Activated CD4-positive, alpha-beta T cell treated with anti-CD3 and anti-CD28 coated beads, Interleukin-2, amount 10 ng/mL, durations not matched to agents 24 days and 14 days (primary cell): ENCODE measurements at regions not wholly inside any gene's neighbourhood (a gene's known extent, or its start where the extent isn't known, plus 50 kb on each side); places are given as distances from the start of the nearest gene placed in this dataset.

Source experiments
- DNase-seq: peaks from one replicate; pipeline ENCODE4 v3.0.0; 2022
- H3K27ac Mint-ChIP-seq: one replicate; pipeline ENCODE4 v1.8.0; 2022; ENCODE audit warnings: mild to moderate bottlenecking, mixed read lengths
- H3K27me3 Mint-ChIP-seq: one replicate; pipeline ENCODE4 v1.8.0; 2022; ENCODE audit warnings: mixed read lengths
- H3K36me3 Mint-ChIP-seq: one replicate; pipeline ENCODE4 v1.8.0; 2022; ENCODE audit warnings: low read depth, mild to moderate bottlenecking, mixed read lengths
- H3K4me1 Mint-ChIP-seq: one replicate; pipeline ENCODE4 v1.8.0; 2021; ENCODE audit warnings: mixed read lengths
- H3K4me3 Mint-ChIP-seq: one replicate; pipeline ENCODE4 v1.8.0; 2022; ENCODE audit warnings: mild to moderate bottlenecking, moderate library complexity, mixed read lengths
- H3K9me3 Mint-ChIP-seq: one replicate; pipeline ENCODE4 v1.8.0; 2021; ENCODE audit warnings: mixed read lengths
- intact Hi-C: fragments of 100-400 bp; cut with micrococcal nuclease; formaldehyde crosslinking; loops from one replicate; pipeline ENCODE4 v1.15.1; 2023

DNA sequence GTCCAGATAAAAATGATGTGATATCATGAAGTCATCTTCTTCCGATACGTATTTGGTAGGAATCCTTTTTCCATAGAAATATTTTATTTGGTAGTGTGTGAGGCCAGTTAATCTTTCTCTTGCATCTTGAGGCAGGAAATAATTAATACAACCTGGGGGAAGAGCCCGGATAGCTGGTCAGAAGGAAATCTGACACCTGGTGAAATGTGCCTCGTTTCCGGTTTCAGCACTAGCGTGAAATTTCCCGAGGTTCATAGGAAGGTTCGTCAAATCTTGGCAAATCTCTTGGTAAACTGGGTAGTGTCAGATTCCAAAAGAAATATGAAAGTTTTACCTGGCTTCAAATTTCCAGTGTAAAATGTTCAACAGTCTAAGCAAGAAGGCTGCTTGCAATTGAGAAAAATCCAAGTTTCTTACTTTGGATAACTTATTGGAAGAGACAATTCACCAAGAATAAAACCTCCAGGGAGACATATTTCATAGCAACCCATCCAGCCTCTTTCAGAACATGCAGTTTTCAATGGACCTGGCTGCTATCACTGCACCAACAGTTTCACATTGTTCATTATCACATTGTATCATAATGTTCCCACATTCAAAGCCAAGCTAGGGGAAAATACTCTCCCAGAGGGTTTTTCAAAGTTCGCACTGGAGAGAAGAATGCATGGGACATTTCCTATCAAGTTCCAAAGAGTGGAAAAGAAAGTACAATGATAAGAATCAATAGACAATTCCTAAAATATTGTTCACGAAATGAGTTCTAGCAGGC is 454.5 kb upstream of the CITED2 start:
- H3K9me3 Mint-ChIP-seq: no peaks in the 10 kb centered on the region
- no peak for DNase-seq
- no peaks in the 10 kb centered on the region for H3K36me3 Mint-ChIP-seq
- intact Hi-C loops: no loop called here
- peaks cover 4% of the 10 kb centered on the region for H3K27me3 Mint-ChIP-seq
- no peaks in the 10 kb centered on the region for H3K4me1 Mint-ChIP-seq
- no peak overlapping the region for H3K4me3 Mint-ChIP-seq
- no peak overlapping the region for H3K27ac Mint-ChIP-seq

DNA sequence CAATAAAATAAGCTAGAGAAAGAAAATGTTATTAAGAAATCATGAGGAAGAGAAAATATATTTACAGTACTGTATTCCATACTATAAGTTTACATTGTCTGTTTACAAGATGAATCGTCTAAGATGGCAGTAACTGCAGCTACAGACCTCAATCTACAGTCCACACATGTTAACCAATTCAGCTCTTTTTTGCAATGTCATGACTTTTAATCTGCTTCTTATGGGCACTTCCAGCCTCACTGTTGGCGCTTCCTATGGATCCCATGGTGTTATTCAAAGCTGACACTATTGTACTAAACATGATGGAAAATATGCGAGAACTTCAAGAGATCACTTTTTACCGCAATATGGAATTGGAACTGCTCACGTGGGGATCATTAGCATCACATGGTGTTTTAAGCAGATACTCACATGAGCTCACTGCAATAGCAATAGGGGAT is 451.5 kb upstream of the CITED2 start:
- Mint-ChIP-seq H3K4me1 (no peaks in the 10 kb centered on the region), H3K36me3 (no peaks in the 10 kb centered on the region), H3K4me3 (no peak overlapping the region), H3K27me3 (peaks cover 2% of the 10 kb centered on the region), H3K27ac (no peak overlapping the region), H3K9me3 (no peaks in the 10 kb centered on the region)
- DNase-seq: no peak
- intact Hi-C loops: no loop called here

DNA sequence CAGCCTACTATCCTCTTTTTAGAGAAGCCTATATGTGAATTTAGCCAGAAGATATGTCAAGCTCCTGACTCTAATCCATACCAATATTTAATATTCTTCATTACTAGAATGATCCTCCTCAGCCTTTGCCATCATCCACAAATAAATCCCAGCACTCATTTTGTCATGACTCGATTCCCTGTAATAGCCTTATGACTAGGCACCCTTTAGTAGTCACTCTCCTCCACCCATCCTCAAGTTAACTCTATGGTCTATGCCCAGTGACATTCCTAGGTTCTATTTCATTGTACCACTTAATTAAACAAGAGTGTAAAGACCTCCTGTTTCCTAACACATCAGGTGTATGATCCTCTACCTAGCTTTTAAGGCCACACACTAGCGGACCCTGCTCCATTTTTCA is 450.4 kb upstream of the CITED2 start:
- Mint-ChIP-seq H3K4me3 (no peak overlapping the region), H3K27ac (no peak overlapping the region), H3K4me1 (no peaks in the 10 kb centered on the region), H3K27me3 (peaks cover 2% of the 10 kb centered on the region), H3K36me3 (no peaks in the 10 kb centered on the region), H3K9me3 (no peaks in the 10 kb centered on the region)
- intact Hi-C loops: no loop called here
- DNase-seq: no peak

DNA sequence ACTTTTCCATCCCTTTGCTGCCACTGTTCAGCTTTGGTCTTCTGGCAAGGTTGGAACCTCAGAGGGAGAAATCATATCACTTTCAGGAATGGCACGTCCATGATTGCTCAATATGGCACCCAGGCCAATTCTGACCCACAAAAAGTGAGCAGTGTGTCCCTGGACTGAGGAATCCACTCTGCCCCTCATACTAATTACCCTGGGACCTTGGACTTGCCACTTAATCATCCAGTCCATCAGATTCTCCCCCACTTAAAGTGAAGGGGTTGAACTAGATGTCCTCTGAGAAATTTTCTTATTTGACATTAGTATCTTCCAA is 449.3 kb upstream of the CITED2 start:
- Mint-ChIP-seq H3K4me1 (no peaks in the 10 kb centered on the region), H3K4me3 (no peak overlapping the region), H3K27ac (no peak overlapping the region), H3K9me3 (no peaks in the 10 kb centered on the region), H3K36me3 (no peaks in the 10 kb centered on the region), H3K27me3 (peaks cover 2% of the 10 kb centered on the region)
- intact Hi-C loops: no loop called here
- DNase-seq: no peak

DNA sequence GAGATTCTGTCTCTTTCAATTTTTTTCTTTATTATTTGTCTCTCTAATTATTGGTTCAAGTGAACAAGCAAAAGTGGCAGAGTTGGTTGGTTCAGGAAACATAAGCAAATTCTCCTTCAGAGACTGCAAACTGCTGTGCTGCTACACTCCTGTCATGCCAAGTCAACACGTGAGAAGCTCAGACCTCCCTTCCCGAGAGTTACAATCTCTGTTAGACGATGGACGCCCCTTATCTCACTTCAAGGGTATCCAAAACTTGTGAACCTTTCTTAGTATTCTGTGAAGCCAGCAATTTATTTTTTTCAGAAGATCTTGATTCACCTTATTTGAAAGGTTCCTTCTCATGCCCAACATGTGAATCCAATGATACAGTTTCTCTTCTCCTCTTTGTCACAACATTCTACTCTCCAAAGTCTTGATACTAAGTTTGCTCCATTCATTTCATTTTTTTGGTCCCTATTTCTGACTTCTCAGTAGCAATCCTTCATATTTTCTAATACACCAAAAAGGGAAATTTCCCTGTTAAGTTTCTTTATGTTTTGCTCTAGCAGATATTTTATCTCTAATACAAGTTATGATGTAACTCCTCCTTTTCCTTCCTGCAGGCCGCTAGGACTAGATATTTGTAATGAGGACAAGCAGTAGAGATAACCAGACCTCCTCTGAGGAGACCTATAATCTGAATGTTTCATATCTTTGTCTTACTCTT is 448.8 kb upstream of the CITED2 start:
- intact Hi-C loops: no loop called here
- Mint-ChIP-seq H3K4me3 (no peak overlapping the region), H3K27me3 (peaks cover 2% of the 10 kb centered on the region), H3K36me3 (no peaks in the 10 kb centered on the region), H3K9me3 (no peaks in the 10 kb centered on the region), H3K27ac (no peak overlapping the region), H3K4me1 (no peaks in the 10 kb centered on the region)
- DNase-seq: no peak

DNA sequence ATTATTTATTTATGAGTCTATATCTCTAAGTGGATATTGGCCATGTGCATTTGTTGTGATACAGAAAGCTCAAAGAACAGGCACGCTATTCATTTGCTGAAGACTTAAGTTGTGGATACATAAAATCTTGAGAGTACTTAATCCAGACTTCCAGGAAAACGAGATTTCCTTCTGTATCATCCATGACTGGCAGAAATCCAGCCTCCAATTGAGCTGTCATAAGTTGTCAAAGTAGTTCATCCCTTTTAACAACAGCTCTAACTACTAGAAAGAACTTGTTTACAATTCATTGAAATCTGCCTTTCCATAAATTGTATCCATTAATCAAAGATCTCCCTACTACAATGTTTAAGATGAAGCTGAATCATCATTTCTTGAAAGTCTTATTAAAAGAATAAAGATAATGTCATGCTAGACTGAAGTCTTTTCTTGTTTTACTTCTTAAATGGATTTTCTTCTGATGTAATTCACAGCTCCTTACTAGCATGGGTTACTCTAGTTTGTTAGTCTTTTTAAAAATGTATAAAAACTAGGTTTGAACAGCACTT is 447.3 kb upstream of the CITED2 start:
- intact Hi-C loops: no loop called here
- H3K9me3 Mint-ChIP-seq: no peaks in the 10 kb centered on the region
- no peaks in the 10 kb centered on the region for H3K36me3 Mint-ChIP-seq
- H3K27me3 Mint-ChIP-seq: peaks cover 1% of the 10 kb centered on the region
- DNase-seq: no peak
- no peak overlapping the region for H3K4me3 Mint-ChIP-seq
- no peak overlapping the region for H3K27ac Mint-ChIP-seq
- no peaks in the 10 kb centered on the region for H3K4me1 Mint-ChIP-seq

DNA sequence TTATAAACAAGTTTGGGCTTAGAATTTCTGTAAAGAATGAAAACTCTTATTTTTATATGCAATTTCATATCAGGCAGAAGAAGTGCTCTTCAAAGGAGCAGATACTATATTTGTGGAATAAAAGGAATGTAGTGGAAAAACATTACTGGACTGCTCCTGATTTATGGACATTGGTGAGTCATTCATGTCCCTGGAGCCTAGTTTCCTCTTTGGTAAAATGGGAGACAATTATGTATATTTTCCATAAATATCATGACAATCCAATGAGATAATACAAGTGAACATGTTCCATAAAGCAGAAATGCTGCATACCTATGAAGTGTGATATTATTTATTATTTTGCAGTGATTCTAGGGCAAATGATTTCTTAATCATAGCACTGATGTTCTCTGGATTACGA is 445.8 kb upstream of the CITED2 start:
- H3K36me3 Mint-ChIP-seq: no peaks in the 10 kb centered on the region
- H3K4me3 Mint-ChIP-seq: no peak overlapping the region
- H3K4me1 Mint-ChIP-seq: no peaks in the 10 kb centered on the region
- DNase-seq: no peak
- intact Hi-C loops: no loop called here
- peaks cover 2% of the 10 kb centered on the region for H3K27me3 Mint-ChIP-seq
- H3K9me3 Mint-ChIP-seq: no peaks in the 10 kb centered on the region
- no peak overlapping the region for H3K27ac Mint-ChIP-seq

DNA sequence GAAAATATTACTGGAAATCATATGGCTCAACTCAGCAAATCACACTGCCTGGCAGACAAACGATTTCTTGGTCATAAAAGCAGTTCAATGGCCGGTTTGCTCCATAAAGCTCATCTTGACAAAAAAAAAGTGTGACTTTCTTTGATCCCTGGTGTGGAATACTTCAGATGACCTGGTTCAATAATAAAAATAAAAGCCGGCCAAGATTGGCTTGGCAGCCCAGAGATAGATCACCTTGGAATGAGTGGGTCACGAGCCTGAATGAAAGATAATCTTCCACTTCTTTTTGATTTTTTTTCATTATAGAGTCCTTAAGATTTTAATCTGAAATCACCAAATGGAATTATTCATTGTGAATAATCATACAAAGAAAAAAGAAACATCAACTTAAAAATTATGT is 445.3 kb upstream of the CITED2 start:
- Mint-ChIP-seq H3K27me3 (peaks cover 4% of the 10 kb centered on the region), H3K4me3 (no peak overlapping the region), H3K36me3 (no peaks in the 10 kb centered on the region), H3K27ac (no peak overlapping the region), H3K4me1 (no peaks in the 10 kb centered on the region), H3K9me3 (no peaks in the 10 kb centered on the region)
- intact Hi-C loops: no loop called here
- DNase-seq: no peak

DNA sequence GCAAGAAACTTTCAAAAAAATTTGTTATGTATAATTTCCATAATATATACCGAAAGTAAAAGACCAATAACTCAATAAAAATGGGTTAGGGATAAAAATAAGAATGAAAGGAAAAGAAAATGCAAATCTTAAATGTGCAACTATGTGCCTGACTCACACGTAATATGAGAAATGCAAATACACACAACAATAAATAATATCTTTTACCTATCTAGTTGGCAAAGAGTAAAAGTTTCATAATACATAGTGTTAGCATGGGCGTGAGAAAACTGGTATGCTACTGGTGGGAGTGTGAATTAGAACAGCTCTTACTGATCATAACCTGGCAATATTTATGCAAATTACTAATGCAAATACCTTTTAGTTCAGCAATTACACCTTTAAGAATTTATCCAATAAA is 438.5 kb upstream of the CITED2 start:
- Mint-ChIP-seq H3K4me1 (no peaks in the 10 kb centered on the region), H3K27me3 (peaks cover 4% of the 10 kb centered on the region), H3K27ac (no peak overlapping the region), H3K4me3 (no peak overlapping the region), H3K9me3 (no peaks in the 10 kb centered on the region), H3K36me3 (no peaks in the 10 kb centered on the region)
- intact Hi-C loops: no loop called here
- DNase-seq: no peak

DNA sequence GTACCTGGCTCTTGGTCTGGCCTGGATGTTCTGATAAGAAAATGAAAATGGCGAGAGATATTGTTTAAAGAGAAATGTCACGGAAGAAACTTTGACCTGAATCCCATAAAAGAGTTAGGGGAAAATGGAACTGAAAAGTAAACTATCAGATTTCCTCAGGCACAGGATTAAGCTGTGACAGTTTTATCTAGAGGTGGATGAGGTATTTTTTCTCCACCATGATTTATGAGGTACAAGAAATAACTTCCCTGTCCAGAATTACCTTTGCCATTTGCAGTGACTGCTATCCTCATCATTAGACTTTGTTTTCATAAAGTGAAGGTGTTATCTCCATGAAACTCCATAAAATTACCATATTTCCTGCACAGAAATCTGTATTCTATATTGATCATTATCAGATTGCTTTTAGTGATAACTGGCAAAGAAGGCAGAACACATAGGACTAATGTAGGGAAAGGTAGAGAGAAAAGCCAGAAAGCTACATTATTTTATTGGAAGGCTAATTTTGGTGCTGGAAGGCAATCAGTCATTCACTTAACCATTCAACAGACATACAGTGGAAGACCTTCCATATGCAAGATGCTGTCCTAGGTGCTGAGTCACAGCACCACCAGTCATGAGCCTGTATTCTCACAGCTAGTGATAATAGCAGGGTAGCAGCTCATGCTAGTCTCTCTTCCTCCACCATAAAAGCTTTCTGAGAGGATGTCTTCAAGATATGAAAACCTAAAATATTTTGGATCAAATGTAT is 427.3 kb upstream of the CITED2 start:
- intact Hi-C loops: no loop called here
- no peak overlapping the region for H3K27ac Mint-ChIP-seq
- H3K4me3 Mint-ChIP-seq: no peak overlapping the region
- no peaks in the 10 kb centered on the region for H3K36me3 Mint-ChIP-seq
- no peak for DNase-seq
- H3K4me1 Mint-ChIP-seq: no peaks in the 10 kb centered on the region
- H3K27me3 Mint-ChIP-seq: peaks cover 2% of the 10 kb centered on the region
- H3K9me3 Mint-ChIP-seq: peaks cover 3% of the 10 kb centered on the region

DNA sequence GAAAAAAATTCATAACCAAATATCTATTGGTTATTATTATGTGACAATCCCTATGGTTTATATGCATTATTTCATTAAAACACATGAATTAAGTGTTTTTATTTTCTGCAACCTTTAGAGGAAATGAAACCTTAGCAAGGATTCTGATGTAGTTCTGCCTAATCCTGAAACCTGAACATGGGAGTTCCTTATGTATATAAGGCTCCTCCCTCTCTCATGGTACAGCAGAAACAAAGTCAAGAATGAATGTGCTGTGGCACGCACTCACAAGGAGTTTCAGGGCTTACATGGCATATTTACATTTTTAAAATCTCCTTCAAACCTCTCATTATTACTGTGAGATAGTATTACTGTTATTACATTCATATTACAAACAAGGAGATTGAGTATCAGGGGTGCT is 426.4 kb upstream of the CITED2 start:
- Mint-ChIP-seq H3K27me3 (peaks cover 2% of the 10 kb centered on the region), H3K4me3 (no peak overlapping the region), H3K4me1 (no peaks in the 10 kb centered on the region), H3K36me3 (no peaks in the 10 kb centered on the region), H3K9me3 (peaks cover 3% of the 10 kb centered on the region), H3K27ac (no peak overlapping the region)
- no peak for DNase-seq
- intact Hi-C loops: no loop called here

DNA sequence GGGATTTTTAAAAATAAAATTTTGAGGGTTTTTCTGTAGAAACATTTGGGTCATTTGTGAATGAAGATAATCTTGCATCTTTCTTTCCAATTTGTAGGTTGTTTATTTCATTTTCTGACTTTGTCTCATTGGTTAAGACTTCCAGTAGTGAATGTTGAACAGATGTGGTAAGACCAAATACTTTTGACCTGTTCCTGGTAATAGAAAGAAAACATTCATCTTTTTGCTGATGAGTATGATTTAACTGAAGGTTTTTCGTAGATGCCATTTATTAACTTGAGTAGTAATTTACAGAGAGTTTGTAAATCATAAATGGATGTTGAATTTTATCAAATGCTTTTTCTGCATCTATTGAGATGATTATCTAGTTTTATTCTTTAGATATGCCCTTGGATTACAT is 416.1 kb upstream of the CITED2 start:
- no peak for DNase-seq
- Mint-ChIP-seq H3K27me3 (peaks cover 2% of the 10 kb centered on the region), H3K27ac (no peak overlapping the region), H3K9me3 (peaks cover 8% of the 10 kb centered on the region), H3K36me3 (no peaks in the 10 kb centered on the region), H3K4me1 (no peaks in the 10 kb centered on the region), H3K4me3 (no peak overlapping the region)
- intact Hi-C loops: no loop called here

DNA sequence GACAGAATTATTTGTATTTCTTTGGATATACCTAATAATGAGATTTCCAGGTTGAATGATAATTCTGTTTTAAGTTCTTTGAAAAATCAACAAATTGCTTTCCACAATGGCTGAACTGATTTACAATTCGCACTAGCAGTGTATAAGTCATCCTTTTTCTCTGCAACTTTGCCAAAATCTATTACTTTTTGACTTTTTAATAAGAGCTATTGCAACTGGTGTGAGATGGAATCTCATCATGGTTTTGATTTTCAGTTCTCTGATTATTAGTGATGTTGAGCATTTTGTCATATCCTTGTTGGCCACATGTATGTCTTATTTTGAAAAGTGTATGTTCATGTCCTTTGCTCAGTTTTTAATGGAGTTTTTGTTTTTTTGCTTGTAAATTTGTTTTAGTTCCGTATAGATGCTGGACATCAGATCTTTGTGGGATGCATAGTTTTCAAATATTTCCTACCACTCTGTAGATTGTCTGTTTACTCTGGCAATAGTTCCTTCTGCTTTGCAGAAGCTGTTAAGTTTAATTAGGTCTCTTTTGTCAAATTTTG is 409.8 kb upstream of the CITED2 start:
- no peak for DNase-seq
- Mint-ChIP-seq H3K9me3 (peaks cover 8% of the 10 kb centered on the region), H3K36me3 (no peaks in the 10 kb centered on the region), H3K4me3 (no peak overlapping the region), H3K4me1 (no peaks in the 10 kb centered on the region), H3K27ac (no peak overlapping the region), H3K27me3 (peaks cover 4% of the 10 kb centered on the region)
- intact Hi-C loops: no loop called here
